NCI-H2196 treated with DMSO at 0.1 percent for 48 hours (cell line): ENCODE measurements at regions not wholly inside any gene's neighbourhood (a gene's known extent, or its start where the extent isn't known, plus 50 kb on each side); places are given as distances from the start of the nearest gene placed in this dataset.

Experiments used
- DNase-seq: peaks from one replicate; lab custom pipeline; 2025; ENCODE audit not compliant: unreplicated experiment; lab: John Stamatoyannopoulos, UW

DNA sequence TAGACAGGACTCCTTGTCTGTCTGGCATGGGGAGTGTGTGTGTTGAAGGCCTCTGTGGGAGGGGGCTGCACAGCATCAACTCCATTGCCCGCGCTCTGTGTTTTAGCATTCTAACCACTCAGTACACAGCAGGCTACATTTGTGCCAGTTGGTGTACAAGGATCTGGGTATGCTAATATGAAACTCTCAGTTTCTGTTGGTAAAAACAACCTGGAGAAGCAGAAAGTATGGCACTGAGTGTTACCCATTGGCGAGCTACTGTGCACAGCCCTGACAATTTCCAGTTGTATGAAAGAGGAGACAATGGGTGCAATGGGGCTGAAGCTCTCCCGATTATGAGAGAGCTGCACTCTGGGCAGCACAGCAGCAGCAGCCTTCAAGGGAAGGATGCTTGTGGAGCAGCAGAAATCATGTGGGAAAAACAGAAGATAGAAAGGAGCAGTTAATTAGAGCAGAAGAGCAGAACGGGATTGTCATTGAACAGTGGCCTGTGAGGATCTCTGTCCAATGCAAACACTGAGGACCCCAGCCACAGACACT lies 443.6 kb downstream of the CBLN2 start:
- no peak for DNase-seq

DNA sequence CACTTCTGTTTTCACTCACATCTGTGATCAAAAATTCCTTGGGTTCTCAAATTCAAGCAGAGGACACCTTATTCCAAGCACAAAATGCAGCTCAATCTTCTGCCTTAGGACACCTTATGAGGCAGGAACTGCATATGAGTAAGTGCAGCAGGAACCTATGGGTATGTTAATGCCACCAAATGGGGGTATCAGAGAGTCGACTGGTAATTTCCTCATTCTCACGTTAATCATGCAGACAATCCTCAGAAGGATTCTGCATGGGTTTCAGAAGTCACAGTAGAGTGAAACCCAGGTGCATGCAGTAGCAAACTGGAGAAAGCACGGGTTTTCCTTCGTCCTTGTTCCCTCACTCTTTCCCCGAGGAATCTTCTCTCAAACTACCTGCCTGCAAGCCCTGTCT lies 452.8 kb downstream of the CBLN2 start:
- no peak for DNase-seq

DNA sequence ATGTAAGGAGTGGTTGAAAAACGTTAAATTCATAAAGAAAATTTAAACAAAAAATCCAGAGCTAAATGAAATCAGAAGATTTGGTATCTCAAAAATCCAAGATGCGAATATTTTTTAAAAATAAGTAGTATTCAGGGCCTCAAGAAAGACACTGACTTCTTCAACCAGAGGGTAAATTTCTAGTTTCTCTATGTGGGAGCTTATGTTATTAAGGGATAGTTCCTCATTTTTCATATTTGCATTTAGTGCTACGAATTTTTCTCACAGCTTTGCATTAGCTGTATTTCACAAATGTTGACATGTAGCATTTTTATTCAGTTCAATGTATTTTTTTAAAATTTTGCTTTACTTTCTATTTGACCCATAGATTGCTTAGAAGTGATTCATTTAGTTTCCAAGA lies 454.7 kb downstream of the CBLN2 start:
- DNase-seq: no peak

GRCh38 chr18:72086421-72086820 lies 457.7 kb downstream of the CBLN2 start:
- no peak for DNase-seq

DNA sequence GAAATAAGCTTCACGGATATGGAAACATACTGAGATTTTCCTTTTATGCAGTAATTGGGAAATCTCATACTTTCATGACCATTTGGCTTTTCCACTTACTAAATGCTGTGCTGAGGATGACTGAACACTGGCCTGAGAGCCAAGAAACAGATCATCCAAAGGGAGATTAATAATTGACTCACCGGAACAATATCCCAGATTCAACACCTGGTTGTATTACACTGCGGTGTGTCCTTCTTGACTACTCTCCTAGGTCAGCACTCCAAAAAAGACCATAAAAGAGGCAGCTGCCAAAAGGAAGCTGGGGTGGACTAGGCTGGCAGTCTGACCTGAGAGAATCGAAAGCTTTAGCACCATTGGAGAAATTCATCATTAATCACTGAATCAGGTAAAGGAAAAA lies 469.1 kb downstream of the CBLN2 start:
- DNase-seq: no peak

- DNase-seq: no peak
These were observed 481.1 kb downstream of the CBLN2 start for GRCh38 chr18:72063001-72063400.

DNA sequence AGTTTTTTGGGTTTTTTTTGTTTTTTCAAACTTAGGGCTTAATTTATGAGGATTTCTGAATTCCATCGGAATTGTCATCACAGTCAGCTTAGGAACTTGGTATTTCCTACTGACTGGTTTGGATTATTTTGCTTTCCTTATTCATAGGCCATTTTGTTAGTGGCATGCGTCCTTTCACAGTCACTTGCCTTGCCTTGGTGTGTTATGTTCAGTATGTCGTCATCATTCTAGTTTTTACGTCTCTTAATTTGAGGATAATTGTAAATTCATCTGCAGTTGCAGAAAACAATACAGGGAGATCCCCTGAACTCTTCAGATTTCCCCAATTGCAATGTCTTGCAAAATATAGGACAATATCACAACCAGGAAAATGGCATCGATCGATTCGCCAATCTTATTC lies 485.3 kb downstream of the CBLN2 start:
- DNase-seq: no peak

GRCh38 chr18:72056171-72056570 lies 488.0 kb downstream of the CBLN2 start:
- DNase-seq: no peak

- no peak for DNase-seq
These were observed 502.7 kb downstream of the CBLN2 start for GRCh38 chr18:72041313-72042032.

GRCh38 chr18:72013427-72013850 lies 530.7 kb downstream of the CBLN2 start:
- DNase-seq: no peak

- no peak for DNase-seq
These were observed 545.5 kb downstream of the CBLN2 start for GRCh38 chr18:71998547-71999097.

DNA sequence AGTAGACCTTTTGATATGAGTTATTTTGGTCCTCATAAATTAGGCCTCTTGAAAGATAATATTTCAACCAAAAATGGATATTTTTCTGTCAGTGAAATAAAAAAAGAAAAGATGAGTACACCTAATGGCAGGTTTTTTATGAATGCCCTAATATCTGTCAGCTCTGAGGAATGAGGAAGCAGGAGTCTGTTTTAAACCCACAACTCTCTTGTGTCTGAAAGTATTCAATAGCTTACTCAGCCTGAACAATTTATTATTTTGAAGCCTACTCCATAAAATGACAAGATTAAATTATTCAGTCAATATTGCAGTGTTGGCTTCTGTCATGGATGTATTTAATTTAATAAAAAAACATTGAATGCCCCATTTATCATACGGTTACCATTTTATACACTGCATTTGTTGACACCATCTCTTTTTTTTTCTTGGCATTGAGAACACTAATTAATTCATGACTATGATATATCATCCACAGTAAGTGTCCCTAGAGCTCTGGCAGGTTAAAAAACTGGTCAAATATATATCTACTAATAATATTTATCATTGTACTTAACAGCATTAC lies 548.2 kb downstream of the CBLN2 start:
- no peak for DNase-seq

DNA sequence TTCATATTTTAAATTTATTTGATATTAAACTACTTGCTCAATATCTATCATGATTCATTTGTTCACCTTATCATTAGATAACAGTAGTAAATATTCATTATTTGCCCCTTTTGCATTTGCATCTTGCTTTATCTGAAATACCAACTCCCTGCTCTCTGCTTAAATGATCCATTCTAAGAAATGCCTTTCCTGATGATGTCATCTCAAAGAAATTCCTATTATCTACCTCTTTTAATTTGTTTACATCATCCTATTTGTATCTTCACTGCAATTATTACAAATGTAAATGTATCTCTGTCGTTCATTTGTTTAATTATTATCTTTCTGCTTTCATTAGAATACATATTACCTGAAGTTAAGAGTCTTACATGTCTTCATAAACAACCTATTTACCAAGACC lies 549.9 kb downstream of the CBLN2 start:
- no peak for DNase-seq

- DNase-seq: no peak
These were observed 554.5 kb downstream of the CBLN2 start for GRCh38 chr18:71989616-71990015.

GRCh38 chr18:71986351-71987050 lies 557.6 kb downstream of the CBLN2 start:
- no peak for DNase-seq

- DNase-seq: no peak
These were observed 567.4 kb downstream of the CBLN2 start for GRCh38 chr18:71976744-71977143.

- DNase-seq: no peak
These were observed 577.4 kb downstream of the CBLN2 start for GRCh38 chr18:71966791-71967190.

DNA sequence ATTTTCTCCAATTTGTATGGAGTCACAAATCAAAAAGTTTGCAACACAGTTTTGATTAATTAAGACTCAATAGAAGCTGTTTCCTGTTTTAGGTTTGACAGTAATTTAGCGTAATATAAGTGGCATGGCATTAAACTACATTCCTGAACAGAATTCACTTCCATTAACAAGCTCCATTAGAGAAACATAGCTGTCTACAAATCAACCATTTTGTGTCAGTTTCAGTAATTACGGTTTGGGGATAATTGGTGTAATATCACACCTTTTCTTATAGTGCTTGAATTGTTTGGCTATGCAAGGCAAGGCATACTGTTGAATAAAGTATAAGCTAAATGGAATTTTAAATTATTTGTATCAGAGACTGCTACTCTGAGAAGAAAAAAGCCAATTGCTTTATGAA lies 585.5 kb downstream of the CBLN2 start:
- no peak for DNase-seq

- no peak for DNase-seq
These were observed 593.1 kb downstream of the CBLN2 start for GRCh38 chr18:71951001-71951400.

GRCh38 chr18:71942433-71942832 lies 601.7 kb downstream of the CBLN2 start:
- DNase-seq: no peak

- DNase-seq: no peak
These were observed 604.7 kb downstream of the CBLN2 start for GRCh38 chr18:71939483-71939882.

- no peak for DNase-seq
These were observed 607.4 kb downstream of the CBLN2 start for GRCh38 chr18:71936744-71937143.
